ENCODE measurements at regions not wholly inside any gene's neighbourhood (a gene's known extent, or its start where the extent isn't known, plus 50 kb on each side); places are given as distances from the start of the nearest gene placed in this dataset.
"Not testable (repeated sequence)": the region's sequence is repeated elsewhere in the genome, so short reads cannot be mapped to it uniquely, and the experiment has no call there.

- DNase-seq (ENCODE audit: low read depth, low spot score) = no peak
- in situ Hi-C loops (cut with HindIII; ENCODE audit: low pct_unique_long_range_greater_than_20kb, low sequenced_read_pairs) = no loop called here
These were observed 223.8 kb upstream of the PRSS16 start for GRCh38 chr6:27023664-27024063.

DNA sequence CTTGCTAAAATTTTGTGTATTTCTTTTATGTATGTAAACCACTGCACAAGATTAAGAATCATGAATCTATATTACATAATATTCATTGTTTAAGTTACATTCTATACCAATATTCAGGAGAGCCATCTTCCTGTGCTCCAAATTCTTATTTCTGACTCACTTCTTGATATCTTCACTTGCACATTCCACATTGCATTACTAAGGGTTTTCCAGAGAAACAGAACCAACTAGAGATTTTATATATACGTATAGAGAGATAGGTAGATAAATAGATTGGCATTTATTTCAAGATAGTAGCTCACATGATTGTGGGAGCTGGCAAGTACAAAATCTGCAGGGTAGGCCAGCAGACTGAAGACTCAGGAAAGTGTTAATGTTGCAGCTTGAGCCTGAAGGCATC lies 222.2 kb upstream of the PRSS16 start:
- DNase-seq (ENCODE audit: low read depth, low spot score) = no peak
- in situ Hi-C loops (cut with HindIII; ENCODE audit: low pct_unique_long_range_greater_than_20kb, low sequenced_read_pairs) = no loop called here

GRCh38 chr6:27026361-27026760 lies 221.1 kb upstream of the PRSS16 start:
- DNase-seq (ENCODE audit: low read depth, low spot score) = no peak
- in situ Hi-C loops (cut with HindIII; ENCODE audit: low pct_unique_long_range_greater_than_20kb, low sequenced_read_pairs) = no loop called here

GRCh38 chr6:27031302-27031701 lies 216.2 kb upstream of the PRSS16 start:
- no peak for DNase-seq (ENCODE audit: low read depth, low spot score)

GRCh38 chr6:27038498-27038897 lies 209.0 kb upstream of the PRSS16 start:
- DNase-seq (ENCODE audit: low read depth, low spot score) = no peak
- in situ Hi-C loops (cut with HindIII; ENCODE audit: low pct_unique_long_range_greater_than_20kb, low sequenced_read_pairs) = no loop called here

More at GRCh38 chr6:27031302-27031701, 216.2 kb upstream of the PRSS16 start:
- in situ Hi-C loops (cut with HindIII; ENCODE audit: low pct_unique_long_range_greater_than_20kb, low sequenced_read_pairs) = no loop called here

DNA sequence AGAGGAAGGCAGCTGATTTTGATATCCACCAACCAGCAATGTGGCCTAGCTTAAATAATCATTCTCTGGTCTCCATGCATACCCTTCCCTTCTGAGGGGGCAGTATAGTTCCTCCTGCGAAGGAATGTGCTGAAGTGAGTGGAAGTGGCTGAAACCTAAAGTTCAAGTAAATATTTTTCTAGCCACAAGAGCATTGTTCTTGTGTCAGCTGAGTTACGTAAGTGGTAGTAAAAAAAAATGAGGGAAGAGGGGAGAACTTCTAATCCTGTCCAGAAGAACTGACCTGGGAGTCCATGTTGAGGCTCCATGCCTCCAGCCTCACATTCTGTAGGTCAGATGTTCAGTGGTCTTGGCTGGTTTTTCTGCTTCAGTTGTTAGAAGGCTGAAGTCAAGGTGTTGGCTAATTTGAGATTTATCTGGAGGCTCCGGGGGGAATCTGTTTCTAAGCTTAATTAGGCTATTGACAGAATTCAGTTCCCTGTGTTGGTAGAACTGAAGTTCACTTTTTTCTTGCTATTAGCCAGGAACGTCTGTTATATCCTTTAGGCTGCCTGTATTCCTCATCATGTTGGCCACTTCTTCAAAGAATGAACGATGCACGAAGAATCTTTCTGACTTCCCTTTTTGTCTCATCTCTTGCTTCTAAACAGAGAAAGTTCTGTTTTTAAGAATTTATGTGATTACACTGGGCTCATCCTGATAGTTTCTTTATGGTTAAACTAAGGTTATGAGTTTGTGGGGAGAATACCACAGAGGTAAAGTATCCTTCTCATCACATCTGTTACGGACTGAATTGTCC lies 207.1 kb upstream of the PRSS16 start:
- DNase-seq (ENCODE audit: low read depth, low spot score) = peak; percentile 38
- in situ Hi-C loops (cut with HindIII; ENCODE audit: low pct_unique_long_range_greater_than_20kb, low sequenced_read_pairs) = no loop called here

- in situ Hi-C loops (cut with HindIII; ENCODE audit: low pct_unique_long_range_greater_than_20kb, low sequenced_read_pairs) = no loop called here
- no peak for DNase-seq (ENCODE audit: low read depth, low spot score)
These were observed 204.3 kb upstream of the PRSS16 start for GRCh38 chr6:27043244-27043643.

GRCh38 chr6:27045131-27045530 lies 202.4 kb upstream of the PRSS16 start:
- DNase-seq (ENCODE audit: low read depth, low spot score); in situ Hi-C loops (cut with HindIII; ENCODE audit: low pct_unique_long_range_greater_than_20kb, low sequenced_read_pairs): not testable (repeated sequence)

DNA sequence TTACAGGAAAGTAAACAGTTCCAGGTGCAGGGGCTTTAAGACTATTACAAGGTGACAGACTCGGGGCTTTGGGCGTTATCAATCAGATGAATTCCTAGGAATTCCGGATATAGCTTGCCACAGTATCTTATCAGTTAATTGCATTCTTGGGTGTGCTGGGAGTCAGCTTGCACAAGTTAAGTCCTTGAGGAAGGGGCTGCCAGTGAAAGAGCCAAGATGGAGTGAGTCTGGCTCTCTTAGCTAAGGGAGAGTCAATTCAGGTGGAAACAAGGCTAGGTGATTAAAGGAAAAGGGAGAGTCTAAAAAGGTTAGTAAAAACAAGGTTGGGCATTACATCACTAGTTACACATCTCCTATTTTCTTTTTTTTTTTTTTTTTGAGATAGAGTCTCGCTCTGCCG lies 199.8 kb upstream of the PRSS16 start:
- in situ Hi-C loops (cut with HindIII; ENCODE audit: low pct_unique_long_range_greater_than_20kb, low sequenced_read_pairs); DNase-seq (ENCODE audit: low read depth, low spot score): not testable (repeated sequence)

- in situ Hi-C loops (cut with HindIII; ENCODE audit: low pct_unique_long_range_greater_than_20kb, low sequenced_read_pairs) = no loop called here
- DNase-seq (ENCODE audit: low read depth, low spot score) = no peak
These were observed 197.4 kb upstream of the PRSS16 start for GRCh38 chr6:27049863-27050781.

DNA sequence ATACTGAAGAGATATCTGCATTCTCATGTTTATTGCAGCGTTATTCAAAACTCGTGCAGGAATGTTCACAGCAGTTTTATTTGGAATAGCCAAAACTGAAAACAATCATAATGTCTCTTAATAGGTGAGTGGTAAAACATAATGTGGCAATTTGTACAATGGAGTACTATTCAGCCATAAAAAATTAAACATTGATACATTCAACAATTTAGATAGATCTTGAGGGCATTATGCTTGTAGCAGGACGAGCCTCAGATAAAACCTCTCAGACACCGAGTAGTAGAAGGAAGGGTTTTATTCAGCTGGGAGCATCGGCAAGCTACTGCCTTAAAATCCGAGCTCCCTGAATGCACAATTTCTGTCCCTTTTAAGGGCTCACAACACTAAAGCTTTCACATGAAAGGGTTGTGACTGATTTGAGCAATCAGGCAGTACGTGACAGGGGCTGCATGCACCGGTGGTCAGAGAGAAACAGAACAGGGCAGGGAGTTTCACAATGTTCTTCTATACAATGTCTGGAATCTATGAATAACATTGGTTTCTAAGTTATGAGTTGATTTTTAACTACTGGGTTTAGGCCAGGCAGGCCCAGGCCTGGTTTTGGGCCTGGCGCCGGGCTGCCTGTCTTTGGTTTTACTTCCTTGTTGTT lies 195.3 kb upstream of the PRSS16 start:
- in situ Hi-C loops (cut with HindIII; ENCODE audit: low pct_unique_long_range_greater_than_20kb, low sequenced_read_pairs); DNase-seq (ENCODE audit: low read depth, low spot score): not testable (repeated sequence)

GRCh38 chr6:27052731-27053082 lies 194.8 kb upstream of the PRSS16 start:
- in situ Hi-C loops (cut with HindIII; ENCODE audit: low pct_unique_long_range_greater_than_20kb, low sequenced_read_pairs) = no loop called here
- DNase-seq (ENCODE audit: low read depth, low spot score) = no peak

- DNase-seq (ENCODE audit: low read depth, low spot score) = no peak
- in situ Hi-C loops (cut with HindIII; ENCODE audit: low pct_unique_long_range_greater_than_20kb, low sequenced_read_pairs) = no loop called here
These were observed 193.8 kb upstream of the PRSS16 start for GRCh38 chr6:27053738-27054137.

DNA sequence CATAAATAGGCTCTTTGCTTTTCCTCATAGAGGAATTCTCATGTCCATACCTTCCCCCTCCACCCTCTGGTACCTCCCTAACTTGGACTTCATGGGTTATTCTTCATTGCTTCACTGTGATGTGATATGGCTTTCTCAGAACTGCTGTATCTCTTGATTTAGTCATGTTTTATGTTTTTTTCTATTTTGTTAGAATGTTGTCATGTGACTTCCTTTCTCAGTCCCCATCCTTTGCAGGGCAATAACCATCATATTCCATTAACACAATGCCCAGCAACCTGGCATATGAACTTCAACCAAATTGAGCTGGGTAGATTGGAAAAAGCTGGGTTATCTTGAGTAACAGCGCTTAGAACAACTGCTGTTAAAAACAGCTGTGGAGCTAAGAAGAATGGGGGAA lies 190.9 kb upstream of the PRSS16 start:
- no peak for DNase-seq (ENCODE audit: low read depth, low spot score)
- in situ Hi-C loops (cut with HindIII; ENCODE audit: low pct_unique_long_range_greater_than_20kb, low sequenced_read_pairs) = no loop called here

GRCh38 chr6:27059621-27060425 lies 187.7 kb upstream of the PRSS16 start:
- in situ Hi-C loops (cut with HindIII; ENCODE audit: low pct_unique_long_range_greater_than_20kb, low sequenced_read_pairs) = no loop called here
- no peak for DNase-seq (ENCODE audit: low read depth, low spot score)

GRCh38 chr6:27061235-27061993 lies 186.1 kb upstream of the PRSS16 start:
- DNase-seq (ENCODE audit: low read depth, low spot score) = no peak
- in situ Hi-C loops (cut with HindIII; ENCODE audit: low pct_unique_long_range_greater_than_20kb, low sequenced_read_pairs) = no loop called here

DNA sequence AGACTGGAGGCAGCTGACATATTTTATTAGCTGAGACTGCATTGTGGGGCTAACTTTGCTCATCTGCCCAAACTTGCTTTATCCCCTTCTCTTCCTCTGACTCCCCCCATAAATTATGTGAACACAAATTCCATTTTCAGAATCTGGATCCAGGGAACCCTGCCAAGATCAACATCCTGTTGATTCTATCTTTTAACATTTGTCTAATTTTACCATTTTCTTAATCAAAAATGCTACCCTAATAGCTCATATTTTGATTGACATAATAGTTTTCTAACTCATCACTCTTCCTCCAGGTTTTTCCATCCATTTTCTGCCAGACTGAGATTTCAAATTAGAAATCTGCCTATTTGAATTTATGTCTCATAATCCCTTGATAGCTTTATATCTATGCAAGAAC lies 184.7 kb upstream of the PRSS16 start:
- no peak for DNase-seq (ENCODE audit: low read depth, low spot score)
- in situ Hi-C loops (cut with HindIII; ENCODE audit: low pct_unique_long_range_greater_than_20kb, low sequenced_read_pairs) = no loop called here
